LHCN-M2 (cell line): ENCODE measurements at regions not wholly inside any gene's neighbourhood (a gene's known extent, or its start where the extent isn't known, plus 50 kb on each side); places are given as distances from the start of the nearest gene placed in this dataset.

ENCODE experiments used
- DNase-seq: peaks from one replicate; pipeline ENCODE4 v3.0.0-alpha.2; 2012; ENCODE audit warnings: low read depth

GRCh38 chr5:73374520-73375190 is 73.9 kb downstream of the FOXD1 start:
- peak; percentile 81 for DNase-seq

GRCh38 chr5:73373814-73374510 is 74.6 kb downstream of the FOXD1 start:
- DNase-seq = peak; percentile 21

- DNase-seq = peak; percentile 98
Observed at GRCh38 chr5:73370640-73371583, 77.7 kb downstream of the FOXD1 start.

- no peak for DNase-seq
Observed at GRCh38 chr5:73370095-73370494, 78.5 kb downstream of the FOXD1 start.

- DNase-seq = no peak
Observed at GRCh38 chr5:73369278-73369677, 79.3 kb downstream of the FOXD1 start.

GRCh38 chr5:73367650-73368049 is 80.9 kb downstream of the FOXD1 start:
- peak; percentile 59 for DNase-seq

- no peak for DNase-seq
Observed at GRCh38 chr5:73365990-73366667, 82.4 kb downstream of the FOXD1 start.

GRCh38 chr5:73365301-73365853 is 83.2 kb downstream of the FOXD1 start:
- DNase-seq = peak; percentile 83

- DNase-seq = peak; percentile 27
Observed at GRCh38 chr5:73363911-73364730, 84.5 kb downstream of the FOXD1 start.

- no peak for DNase-seq
Observed at GRCh38 chr5:73359395-73359794, 89.2 kb downstream of the FOXD1 start.

GRCh38 chr5:73358366-73358765 is 90.2 kb downstream of the FOXD1 start:
- DNase-seq = no peak

GRCh38 chr5:73357576-73357975 is 91.0 kb downstream of the FOXD1 start:
- no peak for DNase-seq

GRCh38 chr5:73355108-73355507 is 93.5 kb downstream of the FOXD1 start:
- DNase-seq = no peak

- no peak for DNase-seq
Observed at GRCh38 chr5:73354406-73354805, 94.2 kb downstream of the FOXD1 start.

GRCh38 chr5:73352649-73353230 is 95.8 kb downstream of the FOXD1 start:
- no peak for DNase-seq

GRCh38 chr5:73352243-73352642 is 96.3 kb downstream of the FOXD1 start:
- DNase-seq = no peak

- DNase-seq = no peak
Observed at GRCh38 chr5:73351593-73351992, 97.0 kb downstream of the FOXD1 start.

- DNase-seq = no peak
Observed at GRCh38 chr5:73346878-73347408, 101.6 kb downstream of the FOXD1 start.

GRCh38 chr5:73344835-73345234 is 103.7 kb downstream of the FOXD1 start:
- DNase-seq = no peak

- no peak for DNase-seq
Observed at GRCh38 chr5:73339711-73340110, 108.9 kb downstream of the FOXD1 start.
